ENCODE measurements at regions not wholly inside any gene's neighbourhood (a gene's known extent, or its start where the extent isn't known, plus 50 kb on each side); places are given as distances from the start of the nearest gene placed in this dataset.

DNA sequence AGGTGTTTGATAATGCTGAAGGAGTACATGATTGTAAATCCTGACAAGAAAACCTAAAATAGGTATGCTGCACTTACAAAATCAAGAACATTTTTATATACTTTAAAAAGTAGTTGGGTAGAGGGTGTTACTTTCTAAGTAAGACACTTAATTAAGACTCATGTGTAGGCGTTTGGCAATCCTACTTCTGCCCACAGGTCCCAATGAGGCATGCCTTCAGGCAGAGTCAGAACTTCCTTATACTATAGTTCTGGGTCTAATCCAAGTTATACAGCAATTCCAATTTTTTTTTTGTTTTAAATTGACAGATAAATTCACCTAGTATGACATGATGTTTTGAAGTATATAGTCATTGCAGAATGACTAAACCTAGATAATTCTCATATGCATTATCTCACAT lies 1188.5 kb upstream of the PHF14 start:
- H3K9me1 ChIP-seq (ENCODE audit: insufficient read depth, low read length), result no peaks in the 10 kb centered on the region
- no peak overlapping the region for H3K23ac ChIP-seq (ENCODE audit: low read depth, low read length)
- intact Hi-C loops (cut with micrococcal nuclease) (no loop called here), in situ Hi-C loops (cut with MboI; ENCODE audit: low sequenced_read_pairs) (no loop called here), dilution Hi-C loops (cut with HindIII; ENCODE audit: low sequenced_read_pairs, unreplicated experiment) (no loop called here)
- no peak overlapping the region for H3K27ac ChIP-seq (ENCODE audit: insufficient read depth, low read length)
- ChIA-PET POLR2A (ENCODE audit: unreplicated experiment) (no interaction called here), CTCF (no interaction called here)
- ATAC-seq (ENCODE audit: low read depth) (no peak), DNase-seq (no peak)
- H3K36me3 ChIP-seq (ENCODE audit: control insufficient read depth, insufficient read depth, low read length), result no peaks in the 10 kb centered on the region
- H3K4ac ChIP-seq (ENCODE audit: low read depth, low read length), result no peak overlapping the region
- H3K9me3 ChIP-seq (ENCODE audit: control insufficient read depth, insufficient read depth, low read length), result peaks cover 14% of the 10 kb centered on the region
- no peak overlapping the region for H2BK15ac ChIP-seq (ENCODE audit: low read depth, low read length)
- no peaks in the 10 kb centered on the region for H3K27me3 ChIP-seq (ENCODE audit: control insufficient read depth, insufficient read depth, low read length)
- H3K4me2 ChIP-seq (ENCODE audit: low read depth, low read length), result no peak overlapping the region
- no CpG with 5 or more reads among the region's 1 CpG for WGBS, 2 experiments (ENCODE audit: extremely low coverage in 2 of 2, insufficient read length in 1 of 2)
- H4K8ac ChIP-seq (ENCODE audit: low read depth in 2 of 2, low read length in 2 of 2), result no peak overlapping the region
- H3K14ac ChIP-seq (replicated peaks; ENCODE audit: low read depth, low read length), result no peak overlapping the region
- no TSS peak for BruUV-seq (replicated peaks)
- H3K9ac ChIP-seq (ENCODE audit: low read depth, low read length), result no peak overlapping the region
- no peak overlapping the region for H4K91ac ChIP-seq (ENCODE audit: insufficient read depth, low read depth, low read length)
- H2BK20ac ChIP-seq (ENCODE audit: low read depth, low read length), result no peak overlapping the region
- no peaks in the 10 kb centered on the region for H3K4me1 ChIP-seq (ENCODE audit: control insufficient read depth, insufficient read depth, low read length)
- TF ChIP-seq, protein P1, sequence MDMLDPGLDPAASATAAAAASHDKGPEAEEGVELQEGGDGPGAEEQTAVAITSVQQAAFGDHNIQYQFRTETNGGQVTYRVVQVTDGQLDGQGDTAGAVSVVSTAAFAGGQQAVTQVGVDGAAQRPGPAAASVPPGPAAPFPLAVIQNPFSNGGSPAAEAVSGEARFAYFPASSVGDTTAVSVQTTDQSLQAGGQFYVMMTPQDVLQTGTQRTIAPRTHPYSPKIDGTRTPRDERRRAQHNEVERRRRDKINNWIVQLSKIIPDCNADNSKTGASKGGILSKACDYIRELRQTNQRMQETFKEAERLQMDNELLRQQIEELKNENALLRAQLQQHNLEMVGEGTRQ (IDR thresholded peaks at IDR 0.05; ENCODE audit: low read depth, low read length), result no peak
- no peak for TF ChIP-seq CHD1 (IDR thresholded peaks at IDR 0.05; ENCODE audit: low read depth, low read length)
- no peak for TF ChIP-seq RAD21 (IDR thresholded peaks at IDR 0.05; ENCODE audit: low read length)
- no peak for TF ChIP-seq CEBPB (IDR thresholded peaks at IDR 0.05; ENCODE audit: low read depth, low read length)
- TF ChIP-seq SMC3 (IDR thresholded peaks at IDR 0.05; ENCODE audit: low read depth, low read length), result no peak
- no peak for TF ChIP-seq MAFK (IDR thresholded peaks at IDR 0.05; ENCODE audit: low read depth, low read length)
- no peak for TF ChIP-seq RCOR1 (IDR thresholded peaks at IDR 0.05; ENCODE audit: insufficient replicate concordance, low read length)
- TF ChIP-seq, protein P2, sequence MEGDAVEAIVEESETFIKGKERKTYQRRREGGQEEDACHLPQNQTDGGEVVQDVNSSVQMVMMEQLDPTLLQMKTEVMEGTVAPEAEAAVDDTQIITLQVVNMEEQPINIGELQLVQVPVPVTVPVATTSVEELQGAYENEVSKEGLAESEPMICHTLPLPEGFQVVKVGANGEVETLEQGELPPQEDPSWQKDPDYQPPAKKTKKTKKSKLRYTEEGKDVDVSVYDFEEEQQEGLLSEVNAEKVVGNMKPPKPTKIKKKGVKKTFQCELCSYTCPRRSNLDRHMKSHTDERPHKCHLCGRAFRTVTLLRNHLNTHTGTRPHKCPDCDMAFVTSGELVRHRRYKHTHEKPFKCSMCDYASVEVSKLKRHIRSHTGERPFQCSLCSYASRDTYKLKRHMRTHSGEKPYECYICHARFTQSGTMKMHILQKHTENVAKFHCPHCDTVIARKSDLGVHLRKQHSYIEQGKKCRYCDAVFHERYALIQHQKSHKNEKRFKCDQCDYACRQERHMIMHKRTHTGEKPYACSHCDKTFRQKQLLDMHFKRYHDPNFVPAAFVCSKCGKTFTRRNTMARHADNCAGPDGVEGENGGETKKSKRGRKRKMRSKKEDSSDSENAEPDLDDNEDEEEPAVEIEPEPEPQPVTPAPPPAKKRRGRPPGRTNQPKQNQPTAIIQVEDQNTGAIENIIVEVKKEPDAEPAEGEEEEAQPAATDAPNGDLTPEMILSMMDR (conservative IDR thresholded peaks at IDR 0.05; ENCODE audit: low read depth, low read length), result no peak
- no peak for TF ChIP-seq MXI1 (IDR thresholded peaks at IDR 0.05; ENCODE audit: borderline replicate concordance, low read depth, low read length)
- TF ChIP-seq RFX5 (IDR thresholded peaks at IDR 0.05; ENCODE audit: low read depth, low read length), result no peak
- TF ChIP-seq MAZ (IDR thresholded peaks at IDR 0.05; ENCODE audit: borderline replicate concordance, low read depth, low read length), result no peak
- H3K18ac ChIP-seq (ENCODE audit: low read depth, low read length), result no peak overlapping the region
- H2AK9ac ChIP-seq (replicated peaks; ENCODE audit: low read depth, low read length, poor library complexity), result no peak overlapping the region
- H4K5ac ChIP-seq (ENCODE audit: low read depth, low read length), result no peak overlapping the region
- no peaks in the 10 kb centered on the region for H4K20me1 ChIP-seq (ENCODE audit: insufficient read depth, low read length)
- H2AFZ ChIP-seq (replicated peaks; ENCODE audit: low read length, poor library complexity), result no peak overlapping the region
- H3K4me3 ChIP-seq (ENCODE audit: insufficient read depth, low read depth, low read length), result no peak overlapping the region
- no peak overlapping the region for H2BK120ac ChIP-seq (ENCODE audit: low read depth, low read length)
- H2BK5ac ChIP-seq (ENCODE audit: low read depth, low read length, poor library complexity, severe bottlenecking), result no peak overlapping the region
- no peaks in the 10 kb centered on the region for H3K79me1 ChIP-seq (ENCODE audit: low read depth in 1 of 2, low read length in 2 of 2)
- H2AK5ac ChIP-seq (ENCODE audit: low read depth, low read length), result no peak overlapping the region
- H3K56ac ChIP-seq (ENCODE audit: extremely low read depth, insufficient read depth, low read length), result no peak overlapping the region

Data from IMR-90 (cell line).